ENCODE measurements at regions not wholly inside any gene's neighbourhood (a gene's known extent, or its start where the extent isn't known, plus 50 kb on each side); places are given as distances from the start of the nearest gene placed in this dataset.
"Not testable (repeated sequence)": the region's sequence is repeated elsewhere in the genome, so short reads cannot be mapped to it uniquely, and the experiment has no call there.

GRCh38 chr20:52041966-52042365 lies 149.6 kb downstream of the ZFP64 start:
- no peak overlapping the region for H3K9ac ChIP-seq (ENCODE audit: insufficient read depth, low read length, poor library complexity, severe bottlenecking)
- Mint-ChIP-seq H3K4me1 (no peaks in the 10 kb centered on the region), H3K36me3 (no peaks in the 10 kb centered on the region), H3K27me3 (ENCODE audit: low read depth in 3 of 3) (peaks cover 2 to 10% (median 3%) of the 10 kb centered on the region in 3 donors), H3K9me3 (peaks cover 0 to 2% (median 0%) of the 10 kb centered on the region in 7 donors), H3K4me3 (no peak overlapping the region), H3K27ac (no peak overlapping the region)
- no peaks in the 10 kb centered on the region for H3K36me3 ChIP-seq (replicated peaks in 1 of 2; ENCODE audit: control insufficient read depth in 1 of 2, insufficient read depth in 2 of 2, low read length in 2 of 2)
- intact Hi-C loops (cut with micrococcal nuclease) = no loop called here
- no peaks in the 10 kb centered on the region for H4K20me1 ChIP-seq (ENCODE audit: insufficient read depth, low read length)
- no peak for DNase-seq
- no peak overlapping the region for H3K4me2 ChIP-seq (replicated peaks; ENCODE audit: extremely low read depth, low read length, poor library complexity, severe bottlenecking)
- H3K79me2 ChIP-seq (ENCODE audit: insufficient read depth, low read length) = no peaks in the 10 kb centered on the region
- no peak overlapping the region for H3K4me3 ChIP-seq (replicated peaks in 1 of 3; ENCODE audit: low read depth in 2 of 3, low read length in 3 of 3)
- TF ChIP-seq CTCF (IDR thresholded peaks at IDR 0.05) = no peak
- no peak overlapping the region for H2AFZ ChIP-seq (ENCODE audit: insufficient read depth, low read depth, low read length, poor library complexity, severe bottlenecking)
- no peaks in the 10 kb centered on the region for H3K4me1 ChIP-seq (ENCODE audit: control insufficient read depth in 1 of 2, insufficient read depth in 2 of 2, low read length in 2 of 2)
- WGBS (ENCODE audit: insufficient coverage) = 100% methylated on average over 1 of the region's 6 CpGs
- no peaks in the 10 kb centered on the region for H3K9me3 ChIP-seq (replicated peaks in 1 of 2; ENCODE audit: control insufficient read depth in 1 of 2, insufficient read depth in 1 of 2, low read length in 2 of 2)
- H3K27me3 ChIP-seq (ENCODE audit: control insufficient read depth in 2 of 2, insufficient read depth in 2 of 2, low read length in 2 of 2) = peaks cover 0 to 4% of the 10 kb centered on the region in 2 donors
- no peak overlapping the region for H3K27ac ChIP-seq (ENCODE audit: low read depth in 1 of 2, low read length in 2 of 2)

GRCh38 chr20:52039790-52040189 lies 151.8 kb downstream of the ZFP64 start:
- no peak overlapping the region for H3K27ac ChIP-seq (ENCODE audit: low read depth in 1 of 2, low read length in 2 of 2)
- no peaks in the 10 kb centered on the region for H3K4me1 Mint-ChIP-seq
- no peaks in the 10 kb centered on the region for H3K27me3 ChIP-seq (ENCODE audit: control insufficient read depth in 2 of 2, insufficient read depth in 2 of 2, low read length in 2 of 2)
- WGBS (ENCODE audit: insufficient coverage) = 100% methylated on average over 3 of the region's 7 CpGs
- DNase-seq = no peak
- no peaks in the 10 kb centered on the region for H3K9me3 ChIP-seq (replicated peaks in 1 of 2; ENCODE audit: control insufficient read depth in 1 of 2, insufficient read depth in 1 of 2, low read length in 2 of 2)
- intact Hi-C loops (cut with micrococcal nuclease) = no loop called here
- peaks cover 2 to 5% (median 3%) of the 10 kb centered on the region in 3 donors for H3K27me3 Mint-ChIP-seq (ENCODE audit: low read depth in 3 of 3)
- no peak overlapping the region for H3K27ac Mint-ChIP-seq
- no peak overlapping the region for H3K9ac ChIP-seq (ENCODE audit: insufficient read depth, low read length, poor library complexity, severe bottlenecking)
- H3K4me3 ChIP-seq (replicated peaks in 1 of 3; ENCODE audit: low read depth in 2 of 3, low read length in 3 of 3) = no peak overlapping the region
- H3K36me3 Mint-ChIP-seq = no peaks in the 10 kb centered on the region
- H4K20me1 ChIP-seq (ENCODE audit: insufficient read depth, low read length) = no peaks in the 10 kb centered on the region
- no peak overlapping the region for H3K4me3 Mint-ChIP-seq
- H3K36me3 ChIP-seq (replicated peaks in 1 of 2; ENCODE audit: control insufficient read depth in 1 of 2, insufficient read depth in 2 of 2, low read length in 2 of 2) = no peaks in the 10 kb centered on the region
- no peaks in the 10 kb centered on the region for H3K4me1 ChIP-seq (ENCODE audit: control insufficient read depth in 1 of 2, insufficient read depth in 2 of 2, low read length in 2 of 2)
- TF ChIP-seq CTCF (IDR thresholded peaks at IDR 0.05) = no peak
- no peak overlapping the region for H3K4me2 ChIP-seq (replicated peaks; ENCODE audit: extremely low read depth, low read length, poor library complexity, severe bottlenecking)
- H3K79me2 ChIP-seq (ENCODE audit: insufficient read depth, low read length) = no peaks in the 10 kb centered on the region
- H3K9me3 Mint-ChIP-seq = peaks cover 0 to 3% (median 0%) of the 10 kb centered on the region in 7 donors
- no peak overlapping the region for H2AFZ ChIP-seq (ENCODE audit: insufficient read depth, low read depth, low read length, poor library complexity, severe bottlenecking)

- H3K4me1 Mint-ChIP-seq; DNase-seq; H3K9me3 Mint-ChIP-seq; H3K9ac ChIP-seq (ENCODE audit: insufficient read depth, low read length, poor library complexity, severe bottlenecking); H3K36me3 ChIP-seq (replicated peaks in 1 of 2; ENCODE audit: control insufficient read depth in 1 of 2, insufficient read depth in 2 of 2, low read length in 2 of 2); H3K36me3 Mint-ChIP-seq; intact Hi-C loops (cut with micrococcal nuclease); H3K4me3 Mint-ChIP-seq; H4K20me1 ChIP-seq (ENCODE audit: insufficient read depth, low read length); H3K27me3 Mint-ChIP-seq (ENCODE audit: low read depth in 3 of 3); H3K9me3 ChIP-seq (replicated peaks in 1 of 2; ENCODE audit: control insufficient read depth in 1 of 2, insufficient read depth in 1 of 2, low read length in 2 of 2); H3K27ac Mint-ChIP-seq; H2AFZ ChIP-seq (ENCODE audit: insufficient read depth, low read depth, low read length, poor library complexity, severe bottlenecking); H3K4me3 ChIP-seq (replicated peaks in 1 of 3; ENCODE audit: low read depth in 2 of 3, low read length in 3 of 3); H3K4me1 ChIP-seq (ENCODE audit: control insufficient read depth in 1 of 2, insufficient read depth in 2 of 2, low read length in 2 of 2); H3K4me2 ChIP-seq (replicated peaks; ENCODE audit: extremely low read depth, low read length, poor library complexity, severe bottlenecking); H3K27ac ChIP-seq (ENCODE audit: low read depth in 1 of 2, low read length in 2 of 2); H3K27me3 ChIP-seq (ENCODE audit: control insufficient read depth in 2 of 2, insufficient read depth in 2 of 2, low read length in 2 of 2); H3K79me2 ChIP-seq (ENCODE audit: insufficient read depth, low read length): not testable (repeated sequence)
- WGBS (ENCODE audit: insufficient coverage) = 100% methylated on average over 2 of the region's 9 CpGs
Observed at GRCh38 chr20:52038632-52039031, 152.9 kb downstream of the ZFP64 start.
